HL-60 (cell line): ENCODE measurements at regions not wholly inside any gene's neighbourhood (a gene's known extent, or its start where the extent isn't known, plus 50 kb on each side); places are given as distances from the start of the nearest gene placed in this dataset.

Experiments
- DNase-seq, 2 experiments: peaks; one replicate each; pipeline ENCODE4 v3.0.0-alpha.2; 2010 to 2020; ENCODE audit warnings: low read depth in 1 of 2, low spot score in 1 of 2
- H3K27ac ChIP-seq: fragments of 250-450 bp; sonication (Bioruptor Pico); replicated peaks from 2 replicates; pipeline ENCODE4 v1.5.1; 2020; ENCODE audit warnings: mild to moderate bottlenecking, moderate library complexity
- H3K27me3 ChIP-seq: fragments of 250-450 bp; sonication (Bioruptor Pico); 2 replicates; pipeline ENCODE4 v1.5.1; 2021; ENCODE audit warnings: mild to moderate bottlenecking, moderate library complexity; ENCODE audit not compliant: insufficient read depth, poor library complexity, severe bottlenecking
- H3K4me3 ChIP-seq: replicated peaks from 2 replicates; pipeline ENCODE4 v1.5.1; 2011; ENCODE audit warnings: mild to moderate bottlenecking, control low read depth, low read length; ENCODE audit not compliant: insufficient read depth
- GABPA ChIP-seq: IDR thresholded peaks from 2 replicates; pipeline ENCODE4 v1.6.1; 2012; ENCODE audit warnings: low read depth
- POLR2AphosphoS5 ChIP-seq: IDR thresholded peaks from 2 replicates; pipeline ENCODE4 v1.6.1; 2012; ENCODE audit warnings: low read depth
- SPI1 ChIP-seq: IDR thresholded peaks from 2 replicates; pipeline ENCODE4 v1.6.1; 2012; ENCODE audit warnings: low read depth, mild to moderate bottlenecking, borderline replicate concordance
- TF ChIP-seq, protein P1 (sequence below): IDR thresholded peaks from 2 replicates; pipeline ENCODE4 v1.6.1; 2012; ENCODE audit warnings: low read depth; ENCODE audit not compliant: insufficient replicate concordance
- TF ChIP-seq, protein P2 (sequence below): IDR thresholded peaks from one replicate; pipeline ENCODE4 v1.5.1; 2011; ENCODE audit warnings: low read length, control low read depth, inconsistent platforms; ENCODE audit not compliant: insufficient read depth

DNA sequence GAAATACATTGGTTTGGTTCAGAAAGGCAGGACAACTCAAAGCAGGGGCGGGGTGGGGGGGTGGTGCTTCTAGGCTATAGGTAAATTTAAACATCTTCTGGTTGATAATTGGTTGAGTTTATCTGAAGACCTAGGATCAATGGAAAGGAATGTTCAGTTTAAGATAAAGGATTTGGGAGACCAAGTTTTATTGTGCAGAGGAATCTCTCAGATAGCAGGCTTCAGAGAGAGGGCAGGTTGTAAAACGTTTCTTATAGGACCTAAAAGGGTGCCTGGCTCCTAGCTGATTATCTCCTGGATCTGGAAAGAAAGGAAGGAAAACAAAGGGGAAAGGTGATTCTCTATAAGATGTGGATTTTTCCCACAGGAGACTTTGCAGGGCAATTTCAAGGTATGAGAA is 94.0 kb downstream of the TMEM47 start:
- no peak overlapping the region for H3K4me3 ChIP-seq

DNA sequence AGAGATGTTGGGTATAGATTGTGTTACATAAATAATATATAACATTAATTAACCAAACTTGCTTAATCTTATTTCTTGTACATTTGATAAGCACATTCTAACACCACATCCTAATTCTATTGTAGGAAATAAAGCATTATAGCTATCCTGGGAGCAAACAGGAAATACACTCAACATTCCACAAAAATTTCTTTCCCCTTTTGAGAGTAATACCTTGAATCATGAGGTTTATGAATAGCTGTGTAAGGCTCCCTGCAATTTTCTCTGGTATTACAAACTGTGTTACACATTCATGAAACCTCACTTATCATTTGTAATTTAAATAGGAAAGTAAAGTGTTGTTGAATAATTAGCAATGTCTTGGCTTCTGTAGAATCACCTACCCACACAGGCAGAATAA is 95.1 kb downstream of the TMEM47 start:
- Histone ChIP-seq H3K27me3 (no peaks in the 10 kb centered on the region), H3K4me3 (no peak overlapping the region), H3K27ac (no peak overlapping the region)
- no peak for DNase-seq
- TF ChIP-seq, protein P1, sequence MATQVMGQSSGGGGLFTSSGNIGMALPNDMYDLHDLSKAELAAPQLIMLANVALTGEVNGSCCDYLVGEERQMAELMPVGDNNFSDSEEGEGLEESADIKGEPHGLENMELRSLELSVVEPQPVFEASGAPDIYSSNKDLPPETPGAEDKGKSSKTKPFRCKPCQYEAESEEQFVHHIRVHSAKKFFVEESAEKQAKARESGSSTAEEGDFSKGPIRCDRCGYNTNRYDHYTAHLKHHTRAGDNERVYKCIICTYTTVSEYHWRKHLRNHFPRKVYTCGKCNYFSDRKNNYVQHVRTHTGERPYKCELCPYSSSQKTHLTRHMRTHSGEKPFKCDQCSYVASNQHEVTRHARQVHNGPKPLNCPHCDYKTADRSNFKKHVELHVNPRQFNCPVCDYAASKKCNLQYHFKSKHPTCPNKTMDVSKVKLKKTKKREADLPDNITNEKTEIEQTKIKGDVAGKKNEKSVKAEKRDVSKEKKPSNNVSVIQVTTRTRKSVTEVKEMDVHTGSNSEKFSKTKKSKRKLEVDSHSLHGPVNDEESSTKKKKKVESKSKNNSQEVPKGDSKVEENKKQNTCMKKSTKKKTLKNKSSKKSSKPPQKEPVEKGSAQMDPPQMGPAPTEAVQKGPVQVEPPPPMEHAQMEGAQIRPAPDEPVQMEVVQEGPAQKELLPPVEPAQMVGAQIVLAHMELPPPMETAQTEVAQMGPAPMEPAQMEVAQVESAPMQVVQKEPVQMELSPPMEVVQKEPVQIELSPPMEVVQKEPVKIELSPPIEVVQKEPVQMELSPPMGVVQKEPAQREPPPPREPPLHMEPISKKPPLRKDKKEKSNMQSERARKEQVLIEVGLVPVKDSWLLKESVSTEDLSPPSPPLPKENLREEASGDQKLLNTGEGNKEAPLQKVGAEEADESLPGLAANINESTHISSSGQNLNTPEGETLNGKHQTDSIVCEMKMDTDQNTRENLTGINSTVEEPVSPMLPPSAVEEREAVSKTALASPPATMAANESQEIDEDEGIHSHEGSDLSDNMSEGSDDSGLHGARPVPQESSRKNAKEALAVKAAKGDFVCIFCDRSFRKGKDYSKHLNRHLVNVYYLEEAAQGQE: no peak
- TF ChIP-seq, protein P2, sequence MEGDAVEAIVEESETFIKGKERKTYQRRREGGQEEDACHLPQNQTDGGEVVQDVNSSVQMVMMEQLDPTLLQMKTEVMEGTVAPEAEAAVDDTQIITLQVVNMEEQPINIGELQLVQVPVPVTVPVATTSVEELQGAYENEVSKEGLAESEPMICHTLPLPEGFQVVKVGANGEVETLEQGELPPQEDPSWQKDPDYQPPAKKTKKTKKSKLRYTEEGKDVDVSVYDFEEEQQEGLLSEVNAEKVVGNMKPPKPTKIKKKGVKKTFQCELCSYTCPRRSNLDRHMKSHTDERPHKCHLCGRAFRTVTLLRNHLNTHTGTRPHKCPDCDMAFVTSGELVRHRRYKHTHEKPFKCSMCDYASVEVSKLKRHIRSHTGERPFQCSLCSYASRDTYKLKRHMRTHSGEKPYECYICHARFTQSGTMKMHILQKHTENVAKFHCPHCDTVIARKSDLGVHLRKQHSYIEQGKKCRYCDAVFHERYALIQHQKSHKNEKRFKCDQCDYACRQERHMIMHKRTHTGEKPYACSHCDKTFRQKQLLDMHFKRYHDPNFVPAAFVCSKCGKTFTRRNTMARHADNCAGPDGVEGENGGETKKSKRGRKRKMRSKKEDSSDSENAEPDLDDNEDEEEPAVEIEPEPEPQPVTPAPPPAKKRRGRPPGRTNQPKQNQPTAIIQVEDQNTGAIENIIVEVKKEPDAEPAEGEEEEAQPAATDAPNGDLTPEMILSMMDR: no peak
- TF ChIP-seq GABPA: no peak
- no peak for TF ChIP-seq SPI1
- no peak for TF ChIP-seq POLR2AphosphoS5

More for the DNA sequence above, 94.0 kb downstream of the TMEM47 start:
- TF ChIP-seq POLR2AphosphoS5 (no peak), SPI1 (no peak), GABPA (no peak)
- TF ChIP-seq, protein P1: no peak
- TF ChIP-seq, protein P2: no peak
- Histone ChIP-seq H3K27me3 (no peaks in the 10 kb centered on the region), H3K27ac (no peak overlapping the region)
- DNase-seq: no peak

DNA sequence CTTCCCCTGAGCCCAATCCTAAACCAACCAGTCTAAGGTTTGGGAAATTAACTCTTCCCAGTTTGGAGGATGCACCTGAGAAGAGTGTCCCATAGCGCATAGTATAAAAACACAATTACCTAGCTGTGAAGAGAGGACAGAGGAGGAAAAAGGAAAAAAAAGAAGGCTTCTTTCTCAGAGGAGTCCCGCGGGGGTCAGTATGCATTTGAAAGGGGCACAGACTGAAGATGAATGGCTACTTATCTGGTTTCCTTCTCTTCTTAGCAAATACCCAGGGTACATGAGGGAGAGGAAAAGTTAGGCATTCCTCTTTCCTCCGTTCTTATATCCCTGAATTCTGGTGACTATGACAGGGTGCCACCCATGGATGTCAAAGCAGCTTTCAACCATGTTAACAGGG is 96.9 kb downstream of the TMEM47 start:
- TF ChIP-seq GABPA (no peak), SPI1 (no peak), POLR2AphosphoS5 (no peak)
- TF ChIP-seq, protein P1: no peak
- TF ChIP-seq, protein P2: no peak
- DNase-seq: no peak
- Histone ChIP-seq H3K27ac (no peak overlapping the region), H3K27me3 (no peaks in the 10 kb centered on the region), H3K4me3 (no peak overlapping the region)
